ENCODE measurements at regions not wholly inside any gene's neighbourhood (a gene's known extent, or its start where the extent isn't known, plus 50 kb on each side); places are given as distances from the start of the nearest gene placed in this dataset.

DNA sequence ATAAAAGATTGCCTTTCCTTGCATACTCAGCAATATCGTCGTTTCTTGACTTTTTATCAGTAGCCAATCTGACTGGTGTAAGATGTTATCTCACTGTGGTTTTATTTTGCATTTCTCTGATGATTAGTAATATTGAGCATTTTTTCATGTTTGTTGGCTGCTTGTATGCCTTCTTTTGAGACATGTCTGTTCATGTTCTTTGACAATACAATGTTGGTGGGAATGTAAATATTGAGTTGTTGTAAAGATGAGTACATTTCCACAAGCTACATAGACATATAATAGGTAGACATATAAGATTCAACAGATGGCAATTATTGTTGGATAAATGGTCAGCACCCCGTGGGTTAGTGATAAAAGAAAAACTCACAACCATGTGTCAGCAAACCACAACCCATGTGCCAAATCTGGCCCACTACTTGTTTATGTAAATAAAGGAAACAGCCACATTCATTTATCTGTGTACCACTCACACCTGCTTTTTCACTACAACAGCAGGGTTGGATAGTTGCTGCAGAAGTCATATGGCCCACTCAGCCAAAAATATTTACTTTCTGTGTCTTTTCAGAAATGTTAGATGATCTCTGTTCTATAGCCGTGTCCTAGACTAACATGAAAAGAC lies 153.1 kb upstream of the VCX start:
- H3K9me3 ChIP-seq (ENCODE audit: insufficient read depth, low read depth), result no peaks in the 10 kb centered on the region
- no peak overlapping the region for H2AFZ ChIP-seq
- H3K9me2 ChIP-seq (ENCODE audit: insufficient read depth), result no peaks in the 10 kb centered on the region
- TF ChIP-seq, protein P1, sequence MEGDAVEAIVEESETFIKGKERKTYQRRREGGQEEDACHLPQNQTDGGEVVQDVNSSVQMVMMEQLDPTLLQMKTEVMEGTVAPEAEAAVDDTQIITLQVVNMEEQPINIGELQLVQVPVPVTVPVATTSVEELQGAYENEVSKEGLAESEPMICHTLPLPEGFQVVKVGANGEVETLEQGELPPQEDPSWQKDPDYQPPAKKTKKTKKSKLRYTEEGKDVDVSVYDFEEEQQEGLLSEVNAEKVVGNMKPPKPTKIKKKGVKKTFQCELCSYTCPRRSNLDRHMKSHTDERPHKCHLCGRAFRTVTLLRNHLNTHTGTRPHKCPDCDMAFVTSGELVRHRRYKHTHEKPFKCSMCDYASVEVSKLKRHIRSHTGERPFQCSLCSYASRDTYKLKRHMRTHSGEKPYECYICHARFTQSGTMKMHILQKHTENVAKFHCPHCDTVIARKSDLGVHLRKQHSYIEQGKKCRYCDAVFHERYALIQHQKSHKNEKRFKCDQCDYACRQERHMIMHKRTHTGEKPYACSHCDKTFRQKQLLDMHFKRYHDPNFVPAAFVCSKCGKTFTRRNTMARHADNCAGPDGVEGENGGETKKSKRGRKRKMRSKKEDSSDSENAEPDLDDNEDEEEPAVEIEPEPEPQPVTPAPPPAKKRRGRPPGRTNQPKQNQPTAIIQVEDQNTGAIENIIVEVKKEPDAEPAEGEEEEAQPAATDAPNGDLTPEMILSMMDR (conservative IDR thresholded peaks at IDR 0.05), result no peak
- TF ChIP-seq EZH2 (IDR thresholded peaks at IDR 0.05; ENCODE audit: low read depth), result no peak
- no peak overlapping the region for H3K4me2 ChIP-seq
- no peak overlapping the region for H3K27ac ChIP-seq
- no peaks in the 10 kb centered on the region for H3F3A ChIP-seq (ENCODE audit: insufficient read depth, low read depth)
- no peaks in the 10 kb centered on the region for H3K79me2 ChIP-seq (ENCODE audit: low read depth)
- BruUV-seq (replicated peaks), result no TSS peak
- no peak overlapping the region for H3K4me3 ChIP-seq
- intact Hi-C loops (cut with micrococcal nuclease; ENCODE audit: unreplicated experiment), result no loop called here
- POLR2A ChIA-PET (ENCODE audit: unreplicated experiment), result no interaction called here
- no peaks in the 10 kb centered on the region for H3K27me3 ChIP-seq (ENCODE audit: insufficient read depth, low read depth)
- no peaks in the 10 kb centered on the region for H4K20me1 ChIP-seq (ENCODE audit: insufficient read depth)
- no peaks in the 10 kb centered on the region for H3K4me1 ChIP-seq (replicated peaks; ENCODE audit: insufficient read depth)
- DNase-seq, result no peak
- H3K36me3 ChIP-seq (ENCODE audit: low read depth), result no peaks in the 10 kb centered on the region
- CTCF ChIA-PET, result no interaction called here

DNA sequence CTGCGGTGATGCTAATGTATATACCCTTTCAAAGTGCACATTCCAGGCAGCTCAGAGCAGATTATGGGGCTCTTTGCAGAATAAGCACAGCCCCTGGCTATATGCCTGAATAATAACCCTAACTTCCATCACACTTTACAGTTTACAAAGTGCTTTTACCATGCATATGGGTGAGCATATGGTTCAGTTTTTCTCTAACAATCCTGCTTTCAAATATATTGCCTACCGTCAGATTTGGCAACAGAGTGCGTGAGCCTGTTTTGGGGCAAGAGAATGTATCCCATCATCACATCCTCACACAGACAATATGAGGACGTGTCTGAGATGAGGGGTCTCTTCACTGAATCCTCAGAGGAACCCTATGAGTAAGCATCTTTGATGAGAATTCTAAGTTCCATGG lies 162.8 kb upstream of the VCX start:
- no peaks in the 10 kb centered on the region for H3K4me1 ChIP-seq (replicated peaks; ENCODE audit: insufficient read depth)
- POLR2A ChIA-PET (ENCODE audit: unreplicated experiment), result no interaction called here
- H3K4me2 ChIP-seq, result no peak overlapping the region
- H4K20me1 ChIP-seq (ENCODE audit: insufficient read depth), result no peaks in the 10 kb centered on the region
- BruUV-seq (replicated peaks), result no TSS peak
- no peaks in the 10 kb centered on the region for H3K9me2 ChIP-seq (ENCODE audit: insufficient read depth)
- no peaks in the 10 kb centered on the region for H3K36me3 ChIP-seq (ENCODE audit: low read depth)
- CTCF ChIA-PET, result no interaction called here
- H3K9me3 ChIP-seq (ENCODE audit: insufficient read depth, low read depth), result no peaks in the 10 kb centered on the region
- H3F3A ChIP-seq (ENCODE audit: insufficient read depth, low read depth), result no peaks in the 10 kb centered on the region
- no peaks in the 10 kb centered on the region for H3K79me2 ChIP-seq (ENCODE audit: low read depth)
- no peak overlapping the region for H3K4me3 ChIP-seq
- H3K27ac ChIP-seq, result no peak overlapping the region
- TF ChIP-seq, protein P1 (conservative IDR thresholded peaks at IDR 0.05), result no peak
- DNase-seq, result no peak
- H2AFZ ChIP-seq, result no peak overlapping the region
- intact Hi-C loops (cut with micrococcal nuclease; ENCODE audit: unreplicated experiment), result no loop called here
- no peaks in the 10 kb centered on the region for H3K27me3 ChIP-seq (ENCODE audit: insufficient read depth, low read depth)

DNA sequence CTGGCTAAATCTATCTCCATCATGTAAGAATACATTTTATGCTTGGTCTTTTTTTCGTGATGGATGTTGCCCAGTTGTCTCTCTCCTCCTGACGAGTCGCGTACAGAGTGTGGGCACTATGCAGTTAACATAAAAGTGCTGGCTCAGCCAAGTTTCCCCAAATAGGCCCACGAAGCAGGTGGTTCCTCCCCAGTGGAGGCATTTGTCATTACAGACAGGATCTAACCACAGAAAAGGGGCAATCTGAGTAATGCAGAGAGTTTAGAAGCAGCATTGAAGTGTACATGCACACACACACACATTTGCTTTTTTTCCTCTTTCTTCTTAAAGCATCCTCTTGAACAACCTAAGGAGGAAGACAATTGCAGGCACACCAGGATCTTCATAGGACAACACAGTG lies 188.7 kb upstream of the VCX start:
- Histone ChIP-seq H3K9me3 (ENCODE audit: insufficient read depth, low read depth) (no peaks in the 10 kb centered on the region), H3K27me3 (ENCODE audit: insufficient read depth, low read depth) (no peaks in the 10 kb centered on the region), H3K4me2 (no peak overlapping the region), H3K27ac (no peak overlapping the region), H4K20me1 (ENCODE audit: insufficient read depth) (no peaks in the 10 kb centered on the region), H2AFZ (no peak overlapping the region), H3K4me3 (no peak overlapping the region), H3K79me2 (ENCODE audit: low read depth) (no peaks in the 10 kb centered on the region), H3K9me2 (ENCODE audit: insufficient read depth) (no peaks in the 10 kb centered on the region), H3F3A (ENCODE audit: insufficient read depth, low read depth) (no peaks in the 10 kb centered on the region), H3K4me1 (replicated peaks; ENCODE audit: insufficient read depth) (no peaks in the 10 kb centered on the region), H3K36me3 (ENCODE audit: low read depth) (no peaks in the 10 kb centered on the region)
- CTCF ChIA-PET, result no interaction called here
- no TSS peak for BruUV-seq (replicated peaks)
- intact Hi-C loops (cut with micrococcal nuclease; ENCODE audit: unreplicated experiment), result no loop called here
- TF ChIP-seq, protein P1 (conservative IDR thresholded peaks at IDR 0.05), result no peak
- TF ChIP-seq EZH2 (IDR thresholded peaks at IDR 0.05; ENCODE audit: low read depth), result no peak
- POLR2A ChIA-PET (ENCODE audit: unreplicated experiment), result no interaction called here
- DNase-seq, result no peak
